NCI-H2081 (cell line): ENCODE measurements at regions not wholly inside any gene's neighbourhood (a gene's known extent, or its start where the extent isn't known, plus 50 kb on each side); places are given as distances from the start of the nearest gene placed in this dataset.
A peak's percentile ranks its signal among the peaks of the same experiment; 100 is the strongest.
"Not testable (repeated sequence)": the region's sequence is repeated elsewhere in the genome, so short reads cannot be mapped to it uniquely, and the experiment has no call there.

Source experiments
- DNase-seq, 2 experiments: peaks; one replicate each; lab custom pipeline; 2025; lab: John Stamatoyannopoulos, UW

- DNase-seq = no peak
Observed at GRCh38 chr2:76257802-76258201, 547.1 kb upstream of the GCFC2 start.

- DNase-seq = no peak
Observed at GRCh38 chr2:76256458-76257088, 545.9 kb upstream of the GCFC2 start.

- no peak for DNase-seq
Observed at GRCh38 chr2:76252704-76253103, 542.0 kb upstream of the GCFC2 start.

- no peak for DNase-seq
Observed at GRCh38 chr2:76251342-76251741, 540.6 kb upstream of the GCFC2 start.

- no peak for DNase-seq
Observed at GRCh38 chr2:76247006-76247405, 536.3 kb upstream of the GCFC2 start.

- no peak for DNase-seq
Observed at GRCh38 chr2:76211991-76212985, 501.6 kb upstream of the GCFC2 start.

GRCh38 chr2:76210551-76210950 lies 499.8 kb upstream of the GCFC2 start:
- DNase-seq = no peak

- DNase-seq = no peak
Observed at GRCh38 chr2:76204048-76204447, 493.3 kb upstream of the GCFC2 start.

GRCh38 chr2:76202866-76203265 lies 492.2 kb upstream of the GCFC2 start:
- no peak for DNase-seq

- peak; percentile 44 to 48 for DNase-seq
Observed at GRCh38 chr2:76197842-76198448, 487.2 kb upstream of the GCFC2 start.

- no peak for DNase-seq
Observed at GRCh38 chr2:76197428-76197827, 486.7 kb upstream of the GCFC2 start.

GRCh38 chr2:76194031-76194775 lies 483.5 kb upstream of the GCFC2 start:
- no peak for DNase-seq

GRCh38 chr2:76193089-76193488 lies 482.4 kb upstream of the GCFC2 start:
- no peak for DNase-seq

- no peak for DNase-seq
Observed at GRCh38 chr2:76188334-76189008, 477.8 kb upstream of the GCFC2 start.

- DNase-seq = no peak
Observed at GRCh38 chr2:76187415-76187814, 476.7 kb upstream of the GCFC2 start.

GRCh38 chr2:76180676-76181075 lies 470.0 kb upstream of the GCFC2 start:
- DNase-seq = no peak

GRCh38 chr2:76178610-76179009 lies 467.9 kb upstream of the GCFC2 start:
- DNase-seq = no peak

GRCh38 chr2:76175295-76175694 lies 464.6 kb upstream of the GCFC2 start:
- DNase-seq = no peak

GRCh38 chr2:76174505-76174904 lies 463.8 kb upstream of the GCFC2 start:
- DNase-seq = no peak

- DNase-seq = not testable (repeated sequence)
Observed at GRCh38 chr2:76173206-76173605, 462.5 kb upstream of the GCFC2 start.

- not testable (repeated sequence) for DNase-seq
Observed at GRCh38 chr2:76172154-76172595, 461.5 kb upstream of the GCFC2 start.
